CD4-positive, alpha-beta T cell (primary cell): ENCODE measurements at regions not wholly inside any gene's neighbourhood (a gene's known extent, or its start where the extent isn't known, plus 50 kb on each side); places are given as distances from the start of the nearest gene placed in this dataset.

Experiments used
- ATAC-seq: fragments of 200-7000 bp; cut with Tn5 transposase; one replicate; pipeline ENCODE4 v1.10.0; 2022; ENCODE audit warnings: mild to moderate bottlenecking; ENCODE audit not compliant: poor library complexity
- CTCF ChIA-PET: fragments of 350-600 bp; sonication (Branson Sonifier 250); formaldehyde crosslinking; loops from one replicate; lab custom pipeline; 2021; ENCODE audit warnings: antibody characterized with exemption, inconsistent platforms; lab: Charles Lee
- POLR2A ChIA-PET: fragments of 350-600 bp; sonication (Branson Sonifier 250); formaldehyde crosslinking; loops from one replicate; lab custom pipeline; 2021; ENCODE audit warnings: antibody characterized with exemption, inconsistent platforms; lab: Charles Lee
- DNase-seq, 14 experiments: peaks; one replicate each; pipeline ENCODE4 v3.0.0-alpha.2; 2013 to 2020; ENCODE audit warnings: mixed read lengths in 2 of 14
- H3K27ac ChIP-seq, 2 donors: one replicate each; pipeline versions ENCODE4 v1.5.1 to v1.7.0; 2013; ENCODE audit warnings: low read length in 2 of 2, low read depth in 1 of 2, mild to moderate bottlenecking in 1 of 2
- H3K27me3 ChIP-seq, 2 experiments: 1 replicate in 1 of 2; 2 replicates in 1 of 2; pipeline versions ENCODE4 v1.6.1 to v1.7.0; 2013; ENCODE audit warnings: low read length in 2 of 2, control low read depth in 1 of 2, mild to moderate bottlenecking in 1 of 2, moderate library complexity in 1 of 2; ENCODE audit not compliant: insufficient read depth in 2 of 2, control insufficient read depth in 1 of 2
- H3K36me3 ChIP-seq: one replicate; pipeline ENCODE4 v1.6.1; 2013; ENCODE audit warnings: low read length, control low read depth; ENCODE audit not compliant: insufficient read depth
- H3K4me1 ChIP-seq: one replicate; pipeline ENCODE4 v1.6.1; 2013; ENCODE audit warnings: low read length, control low read depth; ENCODE audit not compliant: insufficient read depth
- H3K4me3 ChIP-seq: one replicate; pipeline ENCODE4 v1.5.1; 2013; ENCODE audit warnings: mild to moderate bottlenecking, low read length, moderate library complexity
- H3K9me3 ChIP-seq, 2 experiments: 1 replicate in 1 of 2; 2 replicates in 1 of 2; pipeline versions ENCODE4 v1.6.1 to v1.7.0; 2013; ENCODE audit warnings: low read length in 2 of 2, mild to moderate bottlenecking in 2 of 2, control low read depth in 1 of 2, moderate library complexity in 1 of 2; ENCODE audit not compliant: control insufficient read depth in 1 of 2, insufficient read depth in 1 of 2
- H3K27ac Mint-ChIP-seq: one replicate; pipeline ENCODE4 v1.8.0; 2020; ENCODE audit warnings: mixed read lengths
- H3K27me3 Mint-ChIP-seq: one replicate; pipeline ENCODE4 v1.8.0; 2021; ENCODE audit warnings: mixed read lengths
- H3K36me3 Mint-ChIP-seq: one replicate; pipeline ENCODE4 v1.8.0; 2021; ENCODE audit warnings: low read depth, mixed read lengths
- H3K4me1 Mint-ChIP-seq: one replicate; pipeline ENCODE4 v1.8.0; 2021; ENCODE audit warnings: low read depth, mixed read lengths
- H3K4me3 Mint-ChIP-seq: one replicate; pipeline ENCODE4 v1.8.0; 2020; ENCODE audit warnings: mild to moderate bottlenecking, mixed read lengths
- H3K9me3 Mint-ChIP-seq: one replicate; pipeline ENCODE4 v1.8.0; 2020; ENCODE audit warnings: mixed read lengths
- intact Hi-C, 2 experiments: fragments of 100-400 bp; cut with DNase I in 1 of 2; cut with micrococcal nuclease in 1 of 2; formaldehyde crosslinking; loops; one replicate each; pipeline versions ENCODE4 v1.15.1 to v1.9.0; 2023 to 2025; cut with DNase I, micrococcal nuclease
- TF ChIP-seq, protein P1 (sequence below): fragments of 200-600 bp; IDR thresholded peaks from one replicate; pipeline ENCODE4 v1.8.0; 2022; ENCODE audit warnings: antibody characterized with exemption, mild to moderate bottlenecking

DNA sequence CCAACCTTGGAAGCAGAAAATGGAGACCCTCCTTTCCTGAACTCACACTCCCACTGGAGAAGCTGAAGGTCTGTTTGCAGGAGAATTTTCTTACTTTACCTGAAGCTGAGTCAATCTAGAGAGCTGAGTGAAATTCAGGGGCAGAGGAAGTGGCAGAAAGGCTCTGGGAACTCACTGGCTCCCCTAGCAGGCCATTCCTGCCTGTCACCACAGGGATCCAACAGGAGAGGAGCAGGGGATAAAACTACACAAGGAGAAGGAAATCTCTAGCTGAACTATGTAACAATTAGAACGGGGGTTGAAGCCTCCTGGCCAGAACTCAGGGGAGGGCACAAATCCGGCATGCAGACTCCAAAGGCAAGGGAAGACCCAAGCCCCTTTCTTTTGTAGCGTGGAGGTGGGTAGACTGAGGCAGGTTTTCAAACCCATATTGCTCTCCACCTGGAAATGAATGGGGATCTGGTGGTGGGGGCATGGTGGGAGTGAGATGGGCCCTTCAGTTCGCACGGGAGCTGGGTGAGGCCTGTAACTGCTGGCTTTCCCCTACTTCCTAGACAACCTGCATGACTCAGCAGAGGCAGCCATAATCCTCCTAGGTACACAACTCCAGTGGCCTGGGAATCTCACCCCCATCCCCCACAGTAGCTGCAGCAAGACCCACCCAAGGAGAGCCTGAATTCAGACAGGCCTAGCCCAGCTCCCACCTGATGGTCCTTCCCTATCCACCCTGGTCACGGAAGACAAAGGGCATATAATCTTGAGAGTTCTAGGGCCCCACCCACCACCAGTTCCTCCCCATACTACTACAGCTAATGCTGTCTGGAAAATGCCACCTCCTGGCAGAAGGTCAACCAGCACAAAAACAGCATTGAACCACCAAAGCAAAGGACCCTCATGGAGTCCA is 158.1 kb downstream of the LTN1 start:
- TF ChIP-seq, protein P1, sequence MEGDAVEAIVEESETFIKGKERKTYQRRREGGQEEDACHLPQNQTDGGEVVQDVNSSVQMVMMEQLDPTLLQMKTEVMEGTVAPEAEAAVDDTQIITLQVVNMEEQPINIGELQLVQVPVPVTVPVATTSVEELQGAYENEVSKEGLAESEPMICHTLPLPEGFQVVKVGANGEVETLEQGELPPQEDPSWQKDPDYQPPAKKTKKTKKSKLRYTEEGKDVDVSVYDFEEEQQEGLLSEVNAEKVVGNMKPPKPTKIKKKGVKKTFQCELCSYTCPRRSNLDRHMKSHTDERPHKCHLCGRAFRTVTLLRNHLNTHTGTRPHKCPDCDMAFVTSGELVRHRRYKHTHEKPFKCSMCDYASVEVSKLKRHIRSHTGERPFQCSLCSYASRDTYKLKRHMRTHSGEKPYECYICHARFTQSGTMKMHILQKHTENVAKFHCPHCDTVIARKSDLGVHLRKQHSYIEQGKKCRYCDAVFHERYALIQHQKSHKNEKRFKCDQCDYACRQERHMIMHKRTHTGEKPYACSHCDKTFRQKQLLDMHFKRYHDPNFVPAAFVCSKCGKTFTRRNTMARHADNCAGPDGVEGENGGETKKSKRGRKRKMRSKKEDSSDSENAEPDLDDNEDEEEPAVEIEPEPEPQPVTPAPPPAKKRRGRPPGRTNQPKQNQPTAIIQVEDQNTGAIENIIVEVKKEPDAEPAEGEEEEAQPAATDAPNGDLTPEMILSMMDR, result no peak
- H3K4me1 Mint-ChIP-seq, result peaks cover 79% of the 10 kb centered on the region
- no peaks in the 10 kb centered on the region for H3K9me3 Mint-ChIP-seq
- H3K27me3 Mint-ChIP-seq, result no peaks in the 10 kb centered on the region
- DNase-seq, result no peak
- no peak for ATAC-seq
- no peak overlapping the region for H3K4me3 Mint-ChIP-seq
- Histone ChIP-seq H3K27me3 (no peaks in the 10 kb centered on the region), H3K9me3 (no peaks in the 10 kb centered on the region), H3K27ac (no peak overlapping the region), H3K36me3 (no peaks in the 10 kb centered on the region), H3K4me3 (no peak overlapping the region), H3K4me1 (peaks cover 39% of the 10 kb centered on the region)
- peak overlapping the region; percentile 79 for H3K27ac Mint-ChIP-seq
- no peaks in the 10 kb centered on the region for H3K36me3 Mint-ChIP-seq
- intact Hi-C loops, result loop anchor here in 1 of 2 experiments (10.0 kb wide), 1 partner anchor 50 kb away; a partner anchor contains a TSS
- ChIA-PET POLR2A (interaction anchor here (0.5 to 3.4 kb wide), 3 partner anchors 50 to 163 kb away, joined by 3 to 16 read pairs (median 12); a partner anchor contains a TSS), CTCF (no interaction called here)

DNA sequence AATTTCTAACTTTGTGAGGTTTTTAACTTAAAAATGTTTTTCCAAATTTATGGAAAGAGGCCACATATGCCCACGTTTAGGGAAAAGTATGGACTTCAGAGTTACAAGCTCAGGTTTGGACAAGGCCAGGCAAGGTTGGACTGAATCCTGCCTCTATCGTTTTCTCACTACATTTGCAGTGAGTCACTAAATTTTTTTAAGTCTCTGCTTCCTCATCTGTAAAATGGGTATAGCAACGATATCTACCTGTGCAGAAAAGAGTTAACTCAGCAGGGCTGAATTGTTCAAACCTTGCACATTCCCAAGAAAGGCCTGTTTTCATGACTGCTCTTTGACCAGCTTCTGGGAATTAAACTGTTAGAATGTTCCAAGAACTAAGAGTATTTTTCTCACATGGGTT is 159.1 kb downstream of the LTN1 start:
- Mint-ChIP-seq H3K9me3 (no peaks in the 10 kb centered on the region), H3K27ac (peak overlapping the region; percentile 79), H3K36me3 (no peaks in the 10 kb centered on the region), H3K4me1 (peaks cover 71% of the 10 kb centered on the region), H3K4me3 (peak overlapping the region; percentile 65), H3K27me3 (no peaks in the 10 kb centered on the region)
- ATAC-seq (no peak), DNase-seq (no peak)
- CTCF ChIA-PET, result no interaction called here
- POLR2A ChIA-PET, result interaction anchor here (0.8 to 1.6 kb wide), 2 partner anchors 51 to 191 kb away, joined by 3 to 12 read pairs; partner anchors contain the start of gene USP16
- TF ChIP-seq, protein P1, result no peak
- Histone ChIP-seq H3K4me1 (peaks cover 39% of the 10 kb centered on the region), H3K4me3 (no peak overlapping the region), H3K27me3 (no peaks in the 10 kb centered on the region), H3K36me3 (no peaks in the 10 kb centered on the region), H3K9me3 (no peaks in the 10 kb centered on the region), H3K27ac (no peak overlapping the region)
- intact Hi-C loops, result loop anchor here (2.0 to 10.0 kb wide), 2 partner anchors 51 kb away; a partner anchor contains a TSS

DNA sequence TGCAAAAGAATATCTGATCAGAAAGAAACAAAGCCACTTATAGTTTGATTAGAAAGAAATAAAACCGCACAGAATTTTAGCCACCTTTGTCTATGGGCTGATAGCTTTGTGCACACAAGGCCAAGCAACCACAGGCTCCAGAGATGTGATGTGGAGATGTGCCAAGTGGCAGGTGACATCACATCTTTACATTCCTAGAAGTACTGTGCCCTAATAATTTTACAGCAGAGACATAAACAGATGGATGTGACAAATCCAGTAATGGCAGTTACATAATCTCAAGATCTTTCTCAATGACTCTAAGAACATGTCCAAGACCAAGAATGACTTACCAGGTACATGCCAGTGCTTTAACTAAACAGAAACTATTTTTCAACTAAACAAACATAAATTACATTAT is 159.5 kb downstream of the LTN1 start:
- TF ChIP-seq, protein P1, result no peak
- ChIA-PET CTCF (no interaction called here), POLR2A (interaction anchor here (0.8 to 1.8 kb wide), 3 partner anchors 52 to 240 kb away, joined by 3 to 12 read pairs (median 4); partner anchors contain the start of genes CCT8 and USP16)
- Histone ChIP-seq H3K27ac (no peak overlapping the region), H3K4me1 (peaks cover 39% of the 10 kb centered on the region), H3K36me3 (no peaks in the 10 kb centered on the region), H3K27me3 (no peaks in the 10 kb centered on the region), H3K9me3 (no peaks in the 10 kb centered on the region), H3K4me3 (no peak overlapping the region)
- no peak for DNase-seq
- ATAC-seq, result no peak
- H3K9me3 Mint-ChIP-seq, result no peaks in the 10 kb centered on the region
- no peaks in the 10 kb centered on the region for H3K27me3 Mint-ChIP-seq
- peak overlapping the region; percentile 65 for H3K4me3 Mint-ChIP-seq
- H3K27ac Mint-ChIP-seq, result peak overlapping the region; percentile 79
- H3K4me1 Mint-ChIP-seq, result peaks cover 71% of the 10 kb centered on the region
- H3K36me3 Mint-ChIP-seq, result no peaks in the 10 kb centered on the region
- intact Hi-C loops, result loop anchor here (2.0 to 10.0 kb wide), 2 partner anchors 52 kb away; a partner anchor contains a TSS
